ENCODE measurements at regions not wholly inside any gene's neighbourhood (a gene's known extent, or its start where the extent isn't known, plus 50 kb on each side); places are given as distances from the start of the nearest gene placed in this dataset.

DNA sequence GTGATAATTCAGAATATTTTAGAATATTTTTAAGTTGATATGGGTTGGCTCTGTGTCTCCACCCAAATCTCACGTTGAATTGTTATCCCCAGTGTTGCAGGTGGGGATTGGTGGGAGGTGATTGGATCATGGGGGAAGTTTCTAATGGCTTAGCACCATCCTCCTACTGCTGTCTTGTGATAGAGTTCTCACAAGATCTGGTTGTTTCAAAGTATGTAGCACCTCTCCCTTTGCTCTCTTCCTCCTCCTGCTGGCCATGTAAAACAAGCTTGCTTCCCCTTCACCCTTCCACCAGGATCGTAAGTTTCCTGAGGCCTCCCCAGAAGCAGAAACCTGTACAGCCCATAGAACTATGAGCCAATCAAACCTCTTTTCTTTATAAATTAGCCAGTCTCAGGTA is 214.6 kb upstream of the C9orf72 start:
- Mint-ChIP-seq H3K27me3 (ENCODE audit: low read depth) (no peaks in the 10 kb centered on the region), H3K36me3 (ENCODE audit: low read depth) (no peaks in the 10 kb centered on the region), H3K27ac (no peak overlapping the region), H3K9me3 (peaks cover 31% of the 10 kb centered on the region), H3K4me1 (no peaks in the 10 kb centered on the region), H3K4me3 (no peak overlapping the region)
- TF ChIP-seq CTCF (IDR thresholded peaks at IDR 0.05; ENCODE audit: unreplicated experiment in 3 of 3): no peak

GRCh38 chr9:27791311-27791710 is 218.0 kb upstream of the C9orf72 start:
- no peaks in the 10 kb centered on the region for H3K36me3 Mint-ChIP-seq (ENCODE audit: low read depth)
- no peaks in the 10 kb centered on the region for H3K4me1 Mint-ChIP-seq
- no peak overlapping the region for H3K4me3 Mint-ChIP-seq
- no peak overlapping the region for H3K27ac Mint-ChIP-seq
- TF ChIP-seq CTCF (IDR thresholded peaks at IDR 0.05; ENCODE audit: unreplicated experiment in 3 of 3): no peak
- H3K27me3 Mint-ChIP-seq (ENCODE audit: low read depth): peaks cover 4% of the 10 kb centered on the region
- peaks cover 34% of the 10 kb centered on the region for H3K9me3 Mint-ChIP-seq

GRCh38 chr9:27792971-27793689 is 219.8 kb upstream of the C9orf72 start:
- no peaks in the 10 kb centered on the region for H3K36me3 Mint-ChIP-seq (ENCODE audit: low read depth)
- H3K4me1 Mint-ChIP-seq: no peaks in the 10 kb centered on the region
- no peak for TF ChIP-seq CTCF (IDR thresholded peaks at IDR 0.05; ENCODE audit: unreplicated experiment in 3 of 3)
- H3K4me3 Mint-ChIP-seq: no peak overlapping the region
- H3K27ac Mint-ChIP-seq: peak overlapping the region in 1 of 3 experiments; percentile 53
- peaks cover 27% of the 10 kb centered on the region for H3K9me3 Mint-ChIP-seq
- peaks cover 4% of the 10 kb centered on the region for H3K27me3 Mint-ChIP-seq (ENCODE audit: low read depth)

GRCh38 chr9:27799326-27799725 is 226.0 kb upstream of the C9orf72 start:
- no peak overlapping the region for H3K4me3 Mint-ChIP-seq
- no peaks in the 10 kb centered on the region for H3K36me3 Mint-ChIP-seq (ENCODE audit: low read depth)
- TF ChIP-seq CTCF (IDR thresholded peaks at IDR 0.05; ENCODE audit: unreplicated experiment in 3 of 3): no peak
- no peaks in the 10 kb centered on the region for H3K4me1 Mint-ChIP-seq
- no peak overlapping the region for H3K27ac Mint-ChIP-seq
- peaks cover 4% of the 10 kb centered on the region for H3K27me3 Mint-ChIP-seq (ENCODE audit: low read depth)
- peaks cover 11% of the 10 kb centered on the region for H3K9me3 Mint-ChIP-seq

- H3K9me3 Mint-ChIP-seq: peaks cover 5% of the 10 kb centered on the region
- no peaks in the 10 kb centered on the region for H3K36me3 Mint-ChIP-seq (ENCODE audit: low read depth)
- no peak overlapping the region for H3K27ac Mint-ChIP-seq
- no peaks in the 10 kb centered on the region for H3K4me1 Mint-ChIP-seq
- TF ChIP-seq CTCF (IDR thresholded peaks at IDR 0.05; ENCODE audit: unreplicated experiment in 3 of 3): no peak
- H3K27me3 Mint-ChIP-seq (ENCODE audit: low read depth): no peaks in the 10 kb centered on the region
- no peak overlapping the region for H3K4me3 Mint-ChIP-seq
These were observed 226.9 kb upstream of the C9orf72 start for GRCh38 chr9:27800159-27800558.

- H3K36me3 Mint-ChIP-seq (ENCODE audit: low read depth): no peaks in the 10 kb centered on the region
- no peak overlapping the region for H3K4me3 Mint-ChIP-seq
- no peaks in the 10 kb centered on the region for H3K4me1 Mint-ChIP-seq
- H3K27me3 Mint-ChIP-seq (ENCODE audit: low read depth): no peaks in the 10 kb centered on the region
- peaks cover 3% of the 10 kb centered on the region for H3K9me3 Mint-ChIP-seq
- no peak overlapping the region for H3K27ac Mint-ChIP-seq
- TF ChIP-seq CTCF (IDR thresholded peaks at IDR 0.05; ENCODE audit: unreplicated experiment in 3 of 3): no peak
These were observed 227.6 kb upstream of the C9orf72 start for GRCh38 chr9:27800692-27801370.
